ENCODE measurements at regions not wholly inside any gene's neighbourhood (a gene's known extent, or its start where the extent isn't known, plus 50 kb on each side); places are given as distances from the start of the nearest gene placed in this dataset.
A peak's percentile ranks its signal among the peaks of the same experiment; 100 is the strongest.
"Not testable (repeated sequence)": the region's sequence is repeated elsewhere in the genome, so short reads cannot be mapped to it uniquely, and the experiment has no call there.

DNA sequence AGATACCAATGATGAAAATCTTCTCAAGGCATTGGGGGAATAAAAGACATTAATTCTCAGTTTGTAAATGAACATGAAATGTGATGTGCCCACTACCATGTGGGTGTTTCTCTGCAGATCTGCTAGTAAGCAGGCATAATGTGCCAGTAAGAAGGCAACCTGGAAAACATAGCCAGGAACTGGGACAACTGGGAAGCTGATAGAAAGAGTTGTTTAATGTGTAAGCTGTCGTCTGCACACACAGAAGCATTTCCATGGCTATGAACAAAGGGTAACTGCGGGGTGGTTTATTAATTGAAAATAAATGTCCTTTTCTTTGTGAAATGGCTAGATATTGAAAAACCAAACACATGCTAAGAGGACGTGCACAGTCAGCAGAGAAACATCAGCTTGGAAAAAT, 52.0 kb downstream of the ZC3H11B start:
- no peak for DNase-seq (ENCODE audit: low spot score)

DNA sequence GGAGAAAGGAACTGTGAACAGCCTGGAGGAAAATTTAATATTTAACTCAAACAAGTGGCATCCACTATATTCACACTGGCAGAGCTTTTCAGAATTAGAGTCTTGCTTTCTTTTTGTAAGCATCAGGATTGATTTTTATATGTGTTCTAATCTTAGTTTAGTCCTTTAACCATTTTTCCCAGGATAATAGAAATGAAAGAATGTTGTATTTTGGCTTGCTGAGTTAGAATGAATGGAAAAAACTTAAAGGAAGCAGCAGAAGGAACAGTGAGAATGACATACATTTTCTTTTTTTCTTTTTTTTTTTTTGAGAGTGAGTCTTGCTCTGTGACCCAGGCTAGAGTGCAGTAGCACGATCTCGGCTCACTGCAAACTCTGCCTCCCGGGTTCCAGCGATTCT, 53.0 kb downstream of the ZC3H11B start:
- DNase-seq (ENCODE audit: low spot score): no peak

DNA sequence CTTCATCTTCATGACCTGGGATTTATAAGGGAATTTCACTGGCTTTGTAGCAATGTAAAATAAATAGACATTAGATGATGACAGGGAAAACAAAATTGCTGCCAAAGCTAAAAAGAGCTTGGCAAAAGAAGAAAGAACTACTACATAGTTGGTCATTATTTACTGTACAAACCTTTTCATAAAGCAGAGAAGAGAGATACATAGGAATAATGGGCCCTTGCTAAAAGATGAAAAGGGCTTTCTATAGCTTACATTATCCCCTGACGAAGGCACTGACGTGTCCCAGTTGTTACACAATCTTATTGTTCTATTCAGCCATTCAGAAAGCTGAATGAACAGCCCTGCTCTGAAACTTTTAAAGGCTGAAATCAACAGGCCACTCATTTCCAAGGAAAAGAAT, 57.1 kb downstream of the ZC3H11B start:
- no peak for DNase-seq (ENCODE audit: low spot score)

- DNase-seq (ENCODE audit: low spot score): no peak
Observed at GRCh38 chr1:219555031-219555692, 57.7 kb downstream of the ZC3H11B start.

DNA sequence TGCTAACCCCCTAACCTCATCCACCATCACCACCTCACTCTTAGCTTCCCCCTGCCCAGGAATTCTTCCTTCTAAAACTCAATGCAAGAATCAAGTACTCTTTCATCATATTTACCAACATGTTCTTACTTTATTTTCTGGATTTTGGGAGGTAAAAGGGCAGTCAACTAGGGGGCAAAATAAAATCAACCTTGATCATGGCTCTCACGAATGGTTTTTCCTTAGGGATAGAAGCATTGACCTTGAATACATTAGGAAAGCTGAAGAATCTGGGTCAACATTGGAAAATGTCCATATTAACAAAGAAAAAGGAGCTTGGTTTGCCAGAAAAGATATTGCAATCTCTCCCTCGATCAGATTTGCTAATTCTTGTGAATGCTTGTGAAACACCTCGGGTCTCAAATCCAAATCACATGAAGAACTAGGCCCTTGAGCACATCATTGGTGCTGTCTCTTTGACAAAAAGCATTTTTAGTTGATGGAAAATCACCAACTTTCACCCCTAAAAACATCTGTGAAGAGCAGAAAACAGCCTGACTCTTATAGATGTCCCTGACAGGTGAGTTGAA, 58.9 kb downstream of the ZC3H11B start:
- DNase-seq (ENCODE audit: low spot score): no peak

DNA sequence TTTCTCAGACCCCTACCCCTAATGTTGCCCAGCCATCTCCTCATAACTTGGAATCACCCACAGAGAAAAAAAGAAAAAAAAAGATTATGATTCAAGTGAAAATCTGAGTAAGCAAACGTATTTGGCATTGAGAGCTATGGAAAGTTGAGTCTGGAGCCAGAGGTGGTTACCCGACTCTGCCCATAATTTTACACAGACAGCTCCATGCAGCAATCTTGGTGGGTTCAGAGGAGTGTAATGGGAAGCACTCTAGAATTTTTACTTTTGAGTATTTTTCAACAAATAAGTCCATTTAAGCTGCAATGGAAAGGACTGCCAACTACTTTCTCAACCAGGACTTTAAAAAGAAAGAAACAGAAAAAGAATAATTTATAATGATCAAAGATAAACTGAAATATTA, 62.7 kb downstream of the ZC3H11B start:
- DNase-seq (ENCODE audit: low spot score): no peak

DNA sequence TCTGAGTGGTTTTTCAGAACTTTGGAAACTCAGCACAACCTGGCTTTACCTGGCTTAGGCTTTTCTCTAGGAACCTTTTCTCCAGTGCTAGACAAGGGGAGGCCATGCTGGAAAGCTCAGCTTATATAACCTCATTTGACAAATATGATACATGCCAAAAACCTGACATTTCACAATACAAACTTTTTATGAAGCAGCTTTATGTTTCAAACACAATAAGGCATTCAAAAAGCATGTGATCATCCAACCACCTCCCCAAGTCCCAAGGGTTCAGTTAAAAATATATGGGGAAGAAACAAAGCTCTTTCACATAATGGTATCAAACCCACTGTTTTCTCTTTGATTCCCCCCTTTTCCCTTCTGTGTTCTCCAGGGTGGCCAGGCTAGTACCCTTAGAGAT, 63.7 kb downstream of the ZC3H11B start:
- no peak for DNase-seq (ENCODE audit: low spot score)

DNA sequence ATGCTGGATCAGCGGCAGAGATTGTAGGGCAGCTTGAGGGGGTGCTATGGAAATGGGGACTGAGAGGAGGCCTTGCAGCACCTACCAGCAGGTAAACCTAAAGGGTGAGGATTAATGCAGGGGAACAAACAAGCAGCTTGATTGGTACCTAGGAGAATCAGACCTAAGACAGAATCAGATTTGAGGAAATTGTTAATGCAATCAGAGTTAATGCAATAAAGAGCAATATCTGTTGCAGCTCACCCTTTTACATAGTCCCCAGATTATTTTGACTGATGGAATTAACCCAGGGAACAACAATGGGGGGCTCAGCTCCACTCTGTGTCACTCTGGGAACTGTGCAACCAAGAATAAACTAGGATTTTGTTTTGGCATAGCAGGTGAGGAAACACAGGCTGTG, 64.5 kb downstream of the ZC3H11B start:
- no peak for DNase-seq (ENCODE audit: low spot score)

- DNase-seq (ENCODE audit: low spot score): not testable (repeated sequence)
Observed at GRCh38 chr1:219545756-219546155, 67.1 kb downstream of the ZC3H11B start.

GRCh38 chr1:219544163-219544846, 68.6 kb downstream of the ZC3H11B start:
- DNase-seq (ENCODE audit: low spot score): no peak

DNA sequence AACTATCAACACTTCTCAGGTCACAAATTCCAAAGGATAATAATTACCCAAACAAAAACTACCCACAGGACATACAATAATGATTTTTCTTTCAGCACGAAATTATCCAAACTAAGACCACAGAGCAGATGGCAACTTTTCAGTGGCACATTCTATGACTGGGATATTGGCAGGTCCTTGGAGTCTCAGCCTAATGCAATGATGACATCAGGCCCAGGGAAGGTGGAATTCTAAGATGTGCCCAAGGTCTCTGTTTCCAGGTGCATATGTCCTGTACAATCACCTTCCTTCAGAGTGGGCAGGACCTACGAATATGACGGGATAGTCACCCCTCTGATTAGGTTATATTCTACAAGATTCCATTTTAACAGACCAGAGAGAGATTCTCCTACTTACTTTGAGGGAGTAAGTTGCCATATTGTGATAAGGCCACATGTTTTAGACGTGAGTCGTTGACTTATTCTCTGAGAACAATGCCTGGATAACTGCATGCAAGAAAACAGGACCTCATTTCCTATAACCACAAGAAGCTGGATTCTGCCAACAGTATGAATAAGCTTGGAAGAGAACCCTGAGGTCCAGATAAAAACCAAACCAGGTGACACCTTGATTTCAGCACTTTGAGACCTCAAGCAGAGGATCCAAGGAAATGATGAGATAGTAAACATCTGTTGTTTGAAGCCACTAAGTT, 69.9 kb downstream of the ZC3H11B start:
- DNase-seq (ENCODE audit: low spot score): peak; percentile 24

DNA sequence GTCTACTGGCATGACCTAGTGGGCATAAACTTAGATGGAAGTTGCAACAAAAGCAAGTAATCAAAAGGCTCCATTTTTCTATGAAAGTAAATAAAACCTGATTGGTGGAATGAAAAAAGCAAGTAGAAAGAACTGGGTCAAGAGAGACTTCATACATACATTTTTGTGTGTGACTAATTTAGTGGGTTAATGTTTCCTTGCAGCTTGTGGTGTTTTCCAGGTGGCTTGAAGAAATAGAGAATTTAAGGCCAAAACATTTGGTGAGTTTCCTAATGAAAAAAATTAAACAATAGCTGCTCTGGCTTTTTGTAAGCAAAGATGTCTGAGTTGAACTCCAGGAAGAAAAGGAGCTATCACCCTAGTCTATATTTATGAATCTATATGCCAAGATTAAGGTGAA, 71.0 kb downstream of the ZC3H11B start:
- DNase-seq (ENCODE audit: low spot score): no peak

DNA sequence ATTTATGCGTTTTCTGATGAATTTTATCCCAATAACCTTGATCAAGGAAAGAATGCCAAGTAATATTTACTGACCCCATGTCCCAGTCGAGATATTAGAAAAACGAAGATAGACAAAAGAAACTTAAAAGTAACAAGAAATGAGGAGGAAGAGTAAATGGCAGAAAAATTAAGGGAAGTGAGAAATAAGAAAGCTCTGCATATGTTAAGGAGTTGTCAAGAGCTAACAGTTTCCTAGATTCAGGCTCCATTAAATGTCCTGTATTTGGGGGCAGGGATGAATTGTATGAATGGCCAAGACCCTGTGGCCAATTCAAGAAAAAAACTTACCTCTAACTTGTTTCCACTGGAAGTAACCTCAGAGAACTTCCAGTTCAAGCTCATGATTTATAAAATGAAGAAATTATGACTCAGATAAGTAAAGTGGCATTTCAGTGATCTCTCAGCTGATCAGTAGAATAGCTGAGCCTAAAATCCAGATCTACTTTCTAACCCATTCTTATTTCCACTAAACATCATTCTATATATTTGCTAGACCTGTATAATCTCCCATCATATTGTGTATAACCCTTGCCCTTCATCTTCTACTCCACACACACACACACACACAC, 73.2 kb downstream of the ZC3H11B start:
- no peak for DNase-seq (ENCODE audit: low spot score)

- no peak for DNase-seq (ENCODE audit: low spot score)
Observed at GRCh38 chr1:219538886-219539285, 74.0 kb downstream of the ZC3H11B start.

- no peak for DNase-seq (ENCODE audit: low spot score)
Observed at GRCh38 chr1:219537223-219537631, 75.7 kb downstream of the ZC3H11B start.

DNA sequence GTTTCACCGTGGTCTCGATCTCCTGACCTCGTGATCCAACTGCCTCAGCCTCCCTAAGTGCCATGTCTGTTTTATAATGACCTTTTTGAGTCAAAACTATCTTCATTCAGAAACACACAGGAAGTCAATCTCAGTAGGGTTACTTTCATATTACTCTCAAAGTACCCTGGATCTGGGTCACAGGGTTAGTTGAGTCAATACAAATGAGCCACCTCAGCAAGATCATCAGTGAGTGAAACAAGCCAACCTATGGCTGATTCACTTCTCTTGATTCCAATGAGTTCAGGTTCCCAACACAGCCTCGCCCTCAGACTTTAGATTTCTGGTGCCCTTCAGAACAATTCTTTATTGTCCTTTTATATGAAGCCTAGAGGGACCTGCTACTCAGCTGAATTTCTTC, 76.9 kb downstream of the ZC3H11B start:
- DNase-seq (ENCODE audit: low spot score): no peak

- no peak for DNase-seq (ENCODE audit: low spot score)
Observed at GRCh38 chr1:219534991-219535390, 77.9 kb downstream of the ZC3H11B start.

DNA sequence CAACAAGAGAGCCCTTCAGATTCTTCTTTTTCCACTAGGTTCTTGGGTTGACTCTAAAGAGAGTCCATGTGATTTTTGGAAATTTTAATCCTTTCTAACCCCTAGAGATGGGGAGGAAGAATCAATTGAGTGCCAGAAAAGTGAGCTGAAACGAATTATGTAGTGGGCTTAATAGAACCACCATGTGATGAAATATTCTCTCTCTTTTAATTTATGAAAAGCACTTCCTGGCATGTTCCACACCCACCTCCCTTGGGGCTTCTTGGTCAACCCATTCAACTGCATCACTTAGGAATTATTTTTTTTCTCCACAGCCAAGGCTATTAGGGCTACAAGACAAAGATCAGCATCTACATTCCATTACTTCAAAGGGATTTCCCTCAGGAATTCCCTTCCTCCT, 79.6 kb downstream of the ZC3H11B start:
- DNase-seq (ENCODE audit: low spot score): no peak

DNA sequence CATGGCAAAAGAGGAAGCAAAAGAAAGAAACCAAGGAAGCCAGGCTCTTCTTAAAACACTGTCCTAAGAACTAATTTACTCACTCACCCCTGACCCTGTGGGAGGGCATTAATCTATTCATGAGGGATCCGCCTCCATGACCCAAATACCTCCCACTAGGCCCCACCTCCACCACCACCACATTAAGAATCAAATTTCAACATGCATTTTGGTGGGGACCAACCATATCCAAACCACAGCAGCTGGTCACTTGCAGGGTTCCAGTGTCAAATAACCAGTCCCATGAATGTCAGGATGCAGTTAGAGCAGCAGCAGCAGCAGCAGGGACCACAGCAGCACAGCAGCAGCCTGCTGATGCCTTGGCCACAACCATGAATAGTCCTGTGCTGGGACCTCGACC, 83.8 kb downstream of the ZC3H11B start:
- no peak for DNase-seq (ENCODE audit: low spot score)

DNA sequence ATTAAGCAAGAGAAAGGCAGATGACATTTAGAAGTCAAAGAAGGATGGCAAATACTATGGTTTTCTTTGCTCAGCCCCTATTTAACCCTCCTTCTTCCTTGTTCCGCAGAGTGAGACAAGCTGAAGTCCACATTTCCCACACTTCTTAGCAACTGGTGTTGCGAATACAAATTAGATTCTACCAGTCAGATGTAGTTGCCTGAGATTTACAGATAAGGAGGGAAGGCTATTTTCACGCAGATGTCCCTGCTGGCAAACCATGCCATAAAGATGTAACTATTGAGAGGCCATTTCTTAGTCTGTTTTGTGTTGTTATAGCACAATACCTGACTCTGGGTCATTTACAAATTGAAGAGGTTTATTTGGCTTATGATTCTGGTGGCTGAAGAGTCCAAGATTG, 84.3 kb downstream of the ZC3H11B start:
- DNase-seq (ENCODE audit: low spot score): no peak

- DNase-seq (ENCODE audit: low spot score): no peak
Observed at GRCh38 chr1:219527994-219528393, 84.9 kb downstream of the ZC3H11B start.

GRCh38 chr1:219526074-219526473, 86.8 kb downstream of the ZC3H11B start:
- DNase-seq (ENCODE audit: low spot score): no peak

- DNase-seq (ENCODE audit: low spot score): no peak
Observed at GRCh38 chr1:219523411-219523810, 89.5 kb downstream of the ZC3H11B start.

Measured in kidney capillary endothelial cell (primary cell).